GM21515 (cell line): ENCODE measurements at regions not wholly inside any gene's neighbourhood (a gene's known extent, or its start where the extent isn't known, plus 50 kb on each side); places are given as distances from the start of the nearest gene placed in this dataset.
A peak's percentile ranks its signal among the peaks of the same experiment; 100 is the strongest.

ENCODE experiments used
- ATAC-seq: cut with Tn5 transposase; IDR thresholded peaks from one replicate; pipeline ENCODE4 v1.9.1; 2021; ENCODE audit not compliant: unreplicated experiment

GRCh38 chrX:131764216-131764615 is 220.3 kb downstream of the OR13H1 start:
- no peak for ATAC-seq

- no peak for ATAC-seq
Measured at GRCh38 chrX:131778269-131779218, 234.7 kb downstream of the OR13H1 start.

GRCh38 chrX:131779306-131779705 is 235.4 kb downstream of the OR13H1 start:
- no peak for ATAC-seq

DNA sequence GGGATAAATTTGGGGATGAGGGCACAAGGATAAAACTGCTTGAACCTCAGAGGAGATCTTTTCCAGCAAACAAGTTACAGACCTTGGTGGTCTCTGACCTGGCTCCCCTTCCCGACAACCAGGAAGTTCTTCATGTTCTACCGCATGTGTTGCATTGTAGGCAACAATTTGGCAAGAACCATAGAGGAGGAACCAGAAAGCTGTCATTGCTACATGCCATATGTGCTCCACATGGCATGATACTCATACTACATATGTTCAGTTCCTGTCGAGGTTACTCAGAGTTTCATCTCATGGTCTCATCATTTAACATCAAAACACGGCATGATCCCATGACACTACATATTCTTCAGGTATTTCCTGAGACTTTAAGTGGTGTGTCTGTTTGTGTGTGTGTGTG is 235.9 kb downstream of the OR13H1 start:
- no peak for ATAC-seq

DNA sequence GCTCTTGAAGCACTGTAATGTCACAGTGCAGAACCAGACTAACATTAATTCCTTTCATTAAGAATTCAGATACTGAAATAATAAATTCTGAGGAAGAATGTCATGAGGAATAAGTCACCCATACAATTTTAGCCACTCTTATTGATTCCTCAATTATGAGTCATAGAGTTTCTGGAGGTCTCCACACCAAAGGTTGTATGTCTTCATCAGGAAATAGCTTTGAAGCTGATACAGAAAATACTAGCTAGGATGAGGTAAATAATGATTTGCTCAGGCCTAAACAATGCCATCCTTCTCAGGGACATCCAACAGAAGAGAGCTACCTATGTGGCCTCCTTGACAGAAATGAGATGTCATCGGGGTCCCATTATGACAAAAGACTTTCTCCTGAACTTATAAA is 238.8 kb downstream of the OR13H1 start:
- ATAC-seq, result no peak

DNA sequence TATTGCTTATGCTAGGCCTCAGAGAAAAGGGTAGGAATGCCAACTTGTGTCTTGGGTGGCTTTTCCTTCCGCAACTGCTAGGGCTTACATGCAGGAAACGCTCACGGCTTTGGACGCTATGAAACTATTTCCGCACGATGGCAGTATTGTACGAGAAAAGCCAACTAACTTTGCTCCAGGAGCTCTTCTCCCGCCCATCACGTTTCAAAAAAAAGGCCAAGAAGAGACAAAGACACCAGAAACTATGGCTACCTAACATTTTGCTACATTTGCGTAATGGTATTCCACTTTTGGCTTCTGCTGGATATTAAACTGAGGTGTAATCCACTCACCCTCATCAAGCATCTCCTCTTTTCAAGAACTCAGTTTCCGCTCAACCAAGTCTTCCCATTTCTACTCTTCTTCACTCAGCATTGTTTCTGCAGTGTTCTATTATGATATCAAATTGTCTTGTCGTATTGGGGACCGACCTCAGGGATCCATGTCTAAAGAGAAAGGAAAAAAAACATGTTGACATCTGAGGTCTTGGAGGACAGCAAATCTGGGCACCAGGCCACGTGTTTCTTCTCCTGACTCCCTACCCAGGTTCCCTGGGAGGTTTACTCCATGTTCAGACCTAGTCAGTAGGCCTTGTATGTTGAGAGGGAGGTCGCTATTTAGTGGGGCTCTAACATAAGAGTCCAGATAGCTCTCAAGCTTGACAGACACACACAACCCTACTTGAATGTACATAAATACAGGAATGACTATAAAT is 239.4 kb upstream of the STK26 start:
- ATAC-seq, result no peak

DNA sequence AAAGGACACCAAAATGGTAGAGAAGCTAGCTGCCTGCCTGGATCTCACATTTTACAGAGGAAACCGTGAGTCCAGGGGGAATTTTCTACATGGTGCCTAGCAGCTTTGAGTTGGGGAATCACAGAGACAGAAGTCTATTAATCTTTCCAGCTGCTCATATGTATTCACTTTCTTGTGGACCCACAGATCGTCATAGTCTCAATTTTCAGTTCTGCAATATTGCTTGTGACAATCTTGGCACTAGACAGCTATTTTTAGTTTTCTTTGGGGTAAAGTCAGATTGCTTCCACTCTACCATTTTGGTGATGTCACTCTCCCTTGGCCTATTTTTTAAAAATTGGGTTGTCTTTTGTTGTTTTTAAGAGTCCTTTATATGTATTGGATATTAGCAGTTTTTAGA is 233.4 kb upstream of the STK26 start:
- no peak for ATAC-seq

DNA sequence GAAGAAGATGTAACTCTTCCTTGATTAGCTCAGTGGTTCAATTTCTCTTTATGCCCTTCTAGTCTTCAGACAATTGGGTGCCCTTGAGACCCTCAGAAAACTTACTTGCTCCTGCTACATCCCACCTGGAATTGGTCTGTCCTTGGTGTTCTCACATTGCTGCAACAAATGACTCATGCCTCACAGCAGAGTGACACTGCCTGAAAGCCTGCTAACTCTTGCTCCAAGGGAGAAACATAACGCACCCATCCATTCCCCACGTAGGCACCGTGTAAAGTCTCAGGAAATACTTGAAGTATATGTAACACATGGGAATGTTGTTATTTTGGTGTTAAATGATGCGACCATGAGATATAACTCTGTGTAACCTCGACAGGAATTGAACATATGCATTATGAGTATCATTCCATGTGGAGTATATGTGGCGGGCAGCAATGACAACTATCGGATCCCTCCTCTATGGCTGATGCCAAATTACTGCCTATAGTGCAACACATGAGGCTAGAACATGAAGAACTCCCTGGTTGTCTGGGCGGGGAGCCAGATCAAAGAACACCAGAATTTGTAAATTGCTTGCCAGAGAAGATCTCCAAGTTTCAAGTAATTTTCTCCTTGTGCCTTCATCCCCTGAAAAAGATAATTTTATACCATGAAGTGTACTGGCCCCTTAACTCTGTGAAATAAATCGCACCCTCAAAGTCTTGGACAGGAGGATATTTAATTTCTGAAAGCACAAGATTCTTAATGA is 231.3 kb upstream of the STK26 start:
- no peak for ATAC-seq

- no peak for ATAC-seq
Measured at GRCh38 chrX:131792356-131792749, 230.7 kb upstream of the STK26 start.

DNA sequence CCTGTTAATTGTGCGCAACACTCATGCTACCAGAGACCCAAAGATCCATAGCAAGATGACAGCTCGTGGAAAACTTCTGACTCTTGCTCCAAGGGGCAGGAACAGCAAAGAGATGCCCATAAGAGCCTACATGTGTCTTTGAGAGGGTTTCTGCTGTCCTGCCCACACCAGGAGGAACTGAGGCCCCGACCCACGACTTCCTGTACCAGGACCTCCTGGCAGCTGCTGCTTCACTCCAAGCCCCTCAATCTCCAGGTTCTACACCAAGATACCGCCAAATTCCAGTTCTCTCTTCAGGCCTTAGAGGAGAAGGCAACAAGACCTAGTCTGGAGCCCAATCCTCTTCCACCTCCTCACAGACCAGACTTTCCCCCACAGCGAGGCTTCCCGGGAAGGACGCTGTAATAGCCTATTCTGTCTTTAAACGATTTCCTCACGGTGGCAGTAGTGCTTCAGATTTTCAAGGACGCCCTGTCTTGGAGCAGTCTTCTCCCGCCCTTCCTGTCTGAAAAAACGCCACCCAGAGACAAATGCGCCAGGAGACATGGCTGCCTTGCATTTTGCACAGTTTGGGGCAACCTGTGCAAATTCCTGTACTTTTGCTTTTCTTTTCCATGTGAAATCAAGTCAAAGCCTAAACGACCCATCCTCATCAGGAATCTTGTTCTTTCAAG is 230.2 kb upstream of the STK26 start:
- no peak for ATAC-seq

DNA sequence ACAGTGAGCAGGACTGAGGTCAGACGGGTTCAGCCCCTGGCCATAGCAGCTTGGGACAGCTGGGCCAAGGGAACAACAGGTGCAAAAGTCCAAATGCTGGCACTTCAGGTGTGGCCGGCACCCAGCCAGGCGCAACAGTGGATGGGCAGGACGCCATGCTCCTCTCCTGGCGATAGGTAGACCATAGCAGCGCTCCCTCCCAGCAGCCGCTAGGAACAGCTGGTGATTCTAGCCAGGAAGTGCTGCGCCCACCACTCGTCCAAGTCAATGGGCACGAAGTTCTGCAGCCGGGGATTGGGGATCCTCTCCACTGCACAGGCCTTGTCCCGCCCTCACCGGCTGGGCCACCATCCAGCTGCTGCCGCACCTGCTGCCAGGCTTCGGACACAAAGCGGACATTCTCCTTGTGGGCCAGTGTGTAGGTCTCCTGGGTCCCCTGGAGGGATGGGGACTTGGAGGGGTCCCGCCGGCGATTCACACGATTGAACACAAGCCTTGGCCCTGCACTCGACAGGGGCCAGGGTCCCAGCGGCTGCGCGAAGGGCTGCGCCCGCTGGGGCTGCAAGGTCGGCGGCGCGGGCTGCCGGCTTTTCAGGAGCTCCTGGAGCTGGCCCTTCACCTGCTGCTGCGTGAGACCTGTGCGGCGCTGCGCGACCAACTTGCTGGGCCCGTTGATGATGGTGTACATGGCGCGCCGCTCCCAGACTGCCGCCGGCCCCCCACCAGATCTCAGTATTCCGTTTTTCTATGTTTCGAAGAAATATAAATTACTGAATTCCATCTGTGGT is 227.5 kb upstream of the STK26 start:
- no peak for ATAC-seq

DNA sequence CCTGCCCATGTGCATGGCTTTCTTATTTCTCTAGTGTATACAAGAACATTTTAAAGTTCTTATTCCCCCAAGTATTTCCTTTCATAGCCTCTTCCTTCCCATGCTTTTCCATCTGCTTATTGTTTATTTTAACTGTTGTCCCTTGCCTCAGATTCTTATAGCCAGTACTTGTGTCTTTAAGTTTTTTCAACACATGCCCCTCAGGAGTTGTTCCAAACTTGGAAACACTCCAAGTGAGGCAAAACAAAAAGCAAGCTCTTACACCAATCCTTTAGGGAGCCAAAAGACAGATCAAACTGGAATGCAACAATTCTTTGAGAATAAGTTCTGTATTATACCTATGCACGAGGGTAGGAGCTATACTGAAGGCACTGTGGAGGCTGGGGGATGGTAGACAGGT is 222.0 kb upstream of the STK26 start:
- no peak for ATAC-seq

DNA sequence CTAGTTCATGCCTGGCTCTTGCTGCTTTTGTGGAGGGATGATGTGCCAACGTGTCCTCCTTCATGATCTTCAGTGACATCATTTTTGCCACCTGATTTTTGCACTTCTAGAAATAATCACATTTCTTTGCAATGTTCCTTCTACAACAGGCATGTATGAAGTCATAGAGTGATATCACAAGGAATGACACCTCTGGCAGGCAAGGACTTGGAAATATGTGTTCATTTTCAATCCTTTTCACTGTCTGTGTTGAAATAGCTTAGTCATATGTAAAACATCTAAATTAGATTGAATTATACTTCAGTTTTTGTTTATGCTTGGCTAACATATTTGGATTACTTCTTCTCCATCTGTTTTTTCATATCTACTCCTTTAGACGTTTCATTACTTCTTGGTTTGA is 221.2 kb upstream of the STK26 start:
- ATAC-seq, result no peak

DNA sequence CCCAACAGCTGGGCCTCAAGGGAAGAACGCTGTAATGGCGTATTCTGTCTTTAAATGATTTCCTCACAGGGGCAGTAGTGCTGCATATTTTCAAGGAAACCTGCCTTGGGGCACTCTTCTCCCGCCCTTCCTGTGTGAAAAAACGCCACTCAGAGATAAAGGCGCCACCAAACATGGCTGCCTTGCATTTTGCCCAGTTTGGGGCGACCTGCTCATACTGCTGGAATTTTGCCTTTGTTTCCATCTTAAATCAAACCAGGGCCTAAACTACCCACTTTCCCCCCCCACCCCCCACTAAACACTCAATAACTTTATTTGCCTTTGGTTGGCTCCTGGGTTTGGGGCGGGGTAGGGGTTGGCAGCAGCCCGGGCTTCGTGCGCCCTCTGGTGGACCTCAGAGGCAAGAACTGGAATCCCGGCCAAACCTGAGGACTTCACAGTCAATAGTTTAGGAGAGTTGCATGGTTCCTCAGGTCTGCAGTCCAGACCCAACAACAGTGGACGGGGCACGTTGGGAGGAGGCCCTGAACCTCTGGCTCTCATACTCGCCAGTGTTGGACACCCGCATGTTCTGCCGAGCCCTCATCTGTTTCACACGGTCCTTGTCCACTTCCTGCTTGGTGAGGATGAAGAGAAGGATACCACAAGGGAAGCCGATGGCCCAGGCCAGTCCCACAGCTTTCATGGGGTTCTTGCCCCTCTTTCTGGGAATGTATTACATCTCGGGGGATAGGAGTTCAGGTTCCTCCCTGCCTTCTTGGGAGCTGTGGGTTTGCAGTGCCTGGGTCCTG is 220.1 kb upstream of the STK26 start:
- no peak for ATAC-seq

GRCh38 chrX:131812847-131813825 is 210.0 kb upstream of the STK26 start:
- peak; percentile 90 for ATAC-seq

GRCh38 chrX:131816551-131817136 is 206.5 kb upstream of the STK26 start:
- no peak for ATAC-seq

DNA sequence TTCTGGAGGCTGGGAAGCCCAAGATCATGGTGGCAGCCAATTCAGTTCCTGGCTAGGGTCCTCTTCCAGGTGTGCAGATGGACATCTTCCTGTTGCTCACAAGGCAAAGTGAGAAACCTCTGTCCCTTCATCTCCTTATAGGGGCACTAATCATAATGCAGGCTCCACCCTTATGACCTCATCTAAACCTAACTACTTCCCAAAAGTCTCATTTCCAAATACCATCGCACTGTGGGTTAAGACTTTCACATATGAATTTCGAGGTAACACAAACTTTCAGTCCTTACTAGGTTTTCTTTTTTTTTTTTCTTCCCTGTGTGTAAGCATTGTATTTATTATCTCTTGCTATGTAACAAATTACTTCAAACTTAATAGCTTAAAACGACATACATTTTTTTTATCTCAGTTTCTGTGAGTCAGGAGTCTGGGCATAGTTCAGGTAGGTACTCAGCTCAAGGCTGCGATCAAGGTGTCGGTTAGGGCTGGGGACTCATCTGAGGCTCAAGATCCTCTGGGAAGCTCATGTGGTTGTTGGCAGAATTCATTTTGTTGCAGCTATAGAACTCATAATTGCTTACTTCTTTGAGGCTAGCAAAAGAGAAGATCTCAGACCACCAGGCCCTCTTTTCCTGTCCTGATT is 204.7 kb upstream of the STK26 start:
- no peak for ATAC-seq
